Keratinocyte (primary cell): ENCODE measurements at regions not wholly inside any gene's neighbourhood (a gene's known extent, or its start where the extent isn't known, plus 50 kb on each side); places are given as distances from the start of the nearest gene placed in this dataset.

ENCODE experiments used
- CTCF ChIP-seq, 3 experiments: IDR thresholded peaks in 1 of 3; conservative IDR thresholded peaks in 1 of 3; optimal IDR thresholded peaks in 1 of 3; 2 replicates in 2 of 3; 3 replicates in 1 of 3; pipeline versions ENCODE3 to v1.5.1; 2011; ENCODE audit warnings: low read length in 3 of 3, mild to moderate bottlenecking in 3 of 3, moderate library complexity in 2 of 3, control low read depth in 1 of 3, inconsistent platforms in 1 of 3; ENCODE audit not compliant: insufficient read depth in 2 of 3; ENCODE audit errors: extremely low read depth in 1 of 3
- EZH2 ChIP-seq: IDR thresholded peaks from one replicate; pipeline ENCODE4 v1.6.1; 2012; ENCODE audit warnings: inconsistent platforms, mild to moderate bottlenecking, low read length, moderate library complexity

- no peak for TF ChIP-seq CTCF (optimal IDR thresholded peaks at IDR 0.05 in 1 of 3, IDR thresholded peaks at IDR 0.05 in 1 of 3, conservative IDR thresholded peaks at IDR 0.05 in 1 of 3; ENCODE audit: extremely low read depth in 1 of 3, insufficient read depth in 2 of 3, low read length in 3 of 3)
- TF ChIP-seq EZH2 = no peak
These were observed 545.4 kb downstream of the FOXG1 start for GRCh38 chr14:29311983-29312382.
